Suprapubic skin (tissue), 4 donors: ENCODE measurements at regions not wholly inside any gene's neighbourhood (a gene's known extent, or its start where the extent isn't known, plus 50 kb on each side); places are given as distances from the start of the nearest gene placed in this dataset.

Experiments
- DNase-seq, 2 donors: peaks; one replicate each; pipeline ENCODE4 v3.0.0-alpha.2; 2019; ENCODE audit warnings: low spot score in 2 of 2
- H3K27ac ChIP-seq: fragments of 200-600 bp; sonication (generic); one replicate; pipeline ENCODE4 v1.5.1; 2019
- H3K27me3 ChIP-seq: fragments of 200-600 bp; sonication (generic); one replicate; pipeline ENCODE4 v1.5.1; 2019
- H3K36me3 ChIP-seq: fragments of 200-600 bp; sonication (generic); one replicate; pipeline ENCODE4 v1.5.1; 2019
- H3K4me1 ChIP-seq: fragments of 200-600 bp; sonication (generic); one replicate; pipeline ENCODE4 v1.5.1; 2019
- H3K4me3 ChIP-seq: fragments of 200-600 bp; sonication (generic); one replicate; pipeline ENCODE4 v1.5.1; 2019; ENCODE audit warnings: mild to moderate bottlenecking
- H3K9me3 ChIP-seq: fragments of 200-600 bp; sonication (generic); one replicate; pipeline ENCODE4 v1.5.1; 2019
- CTCF ChIP-seq, 2 donors: fragments of 200-600 bp in 1 of 2; fragments of 450-650 bp in 1 of 2; sonication (generic) in 1 of 2; IDR thresholded peaks; one replicate each; pipeline ENCODE4 v1.5.1; 2016 to 2019; ENCODE audit warnings: antibody characterized with exemption in 2 of 2, mild to moderate bottlenecking in 1 of 2, moderate library complexity in 1 of 2
- EP300 ChIP-seq: sonication (generic); formaldehyde crosslinking; IDR thresholded peaks from one replicate; pipeline ENCODE4 v1.6.1; 2017; ENCODE audit warnings: antibody characterized with exemption
- POLR2A ChIP-seq, 2 donors: fragments of 450-650 bp; IDR thresholded peaks; one replicate each; pipeline ENCODE4 v1.6.1; 2017; ENCODE audit warnings: antibody characterized with exemption in 2 of 2, mild to moderate bottlenecking in 2 of 2, moderate library complexity in 2 of 2
- POLR2AphosphoS5 ChIP-seq, 3 donors: sonication (generic); formaldehyde crosslinking; IDR thresholded peaks; one replicate each; pipeline ENCODE4 v1.6.1; 2017; ENCODE audit warnings: antibody characterized with exemption in 3 of 3
- WGBS: methylation state at CpG from one replicate; pipeline ENCODE4 v1.1.5; 2018; 5-methylcytosine and 5-hydroxymethylcytosine counted together

GRCh38 chr6:2565499-2565898, 185.2 kb downstream of the MYLK4 start:
- H3K36me3 ChIP-seq: no peaks in the 10 kb centered on the region
- H3K27me3 ChIP-seq: no peaks in the 10 kb centered on the region
- DNase-seq: no peak
- H3K4me3 ChIP-seq: no peak overlapping the region
- no peaks in the 10 kb centered on the region for H3K4me1 ChIP-seq
- TF ChIP-seq CTCF (IDR thresholded peaks at IDR 0.05) (no peak), EP300 (no peak), POLR2AphosphoS5 (IDR thresholded peaks at IDR 0.05) (no peak), POLR2A (IDR thresholded peaks at IDR 0.05) (no peak)
- H3K27ac ChIP-seq: no peak overlapping the region
- 67% methylated on average over 5 of the region's 5 CpGs for WGBS
- H3K9me3 ChIP-seq: peaks cover 3% of the 10 kb centered on the region

- 51% methylated on average over 6 of the region's 6 CpGs for WGBS
- Histone ChIP-seq H3K27ac (no peak overlapping the region), H3K4me1 (no peaks in the 10 kb centered on the region), H3K27me3 (no peaks in the 10 kb centered on the region), H3K9me3 (no peaks in the 10 kb centered on the region), H3K4me3 (no peak overlapping the region), H3K36me3 (no peaks in the 10 kb centered on the region)
- TF ChIP-seq POLR2A (IDR thresholded peaks at IDR 0.05) (no peak), CTCF (IDR thresholded peaks at IDR 0.05) (no peak), EP300 (no peak), POLR2AphosphoS5 (IDR thresholded peaks at IDR 0.05) (no peak)
- no peak for DNase-seq
Measured at GRCh38 chr6:2563635-2564034, 187.1 kb downstream of the MYLK4 start.

- Histone ChIP-seq H3K27ac (no peak overlapping the region), H3K4me3 (no peak overlapping the region), H3K27me3 (no peaks in the 10 kb centered on the region), H3K4me1 (no peaks in the 10 kb centered on the region), H3K9me3 (no peaks in the 10 kb centered on the region), H3K36me3 (no peaks in the 10 kb centered on the region)
- DNase-seq: no peak
- TF ChIP-seq POLR2AphosphoS5 (IDR thresholded peaks at IDR 0.05) (no peak), EP300 (no peak), CTCF (IDR thresholded peaks at IDR 0.05) (no peak), POLR2A (IDR thresholded peaks at IDR 0.05) (no peak)
- WGBS: 66% methylated on average over 4 of the region's 4 CpGs
Measured at GRCh38 chr6:2562721-2563451, 187.8 kb downstream of the MYLK4 start.

GRCh38 chr6:2560917-2561698, 189.6 kb downstream of the MYLK4 start:
- DNase-seq: no peak
- H3K27ac ChIP-seq: no peak overlapping the region
- WGBS: 68% methylated on average over 12 of the region's 12 CpGs
- H3K9me3 ChIP-seq: no peaks in the 10 kb centered on the region
- no peaks in the 10 kb centered on the region for H3K4me1 ChIP-seq
- H3K27me3 ChIP-seq: no peaks in the 10 kb centered on the region
- TF ChIP-seq EP300 (no peak), POLR2AphosphoS5 (IDR thresholded peaks at IDR 0.05) (no peak), CTCF (IDR thresholded peaks at IDR 0.05) (no peak), POLR2A (IDR thresholded peaks at IDR 0.05) (no peak)
- no peaks in the 10 kb centered on the region for H3K36me3 ChIP-seq
- no peak overlapping the region for H3K4me3 ChIP-seq

- Histone ChIP-seq H3K36me3 (no peaks in the 10 kb centered on the region), H3K4me1 (no peaks in the 10 kb centered on the region), H3K4me3 (no peak overlapping the region), H3K9me3 (no peaks in the 10 kb centered on the region), H3K27ac (no peak overlapping the region), H3K27me3 (no peaks in the 10 kb centered on the region)
- 83% methylated on average over 8 of the region's 8 CpGs for WGBS
- TF ChIP-seq EP300 (no peak), CTCF (IDR thresholded peaks at IDR 0.05) (no peak), POLR2AphosphoS5 (IDR thresholded peaks at IDR 0.05) (no peak), POLR2A (IDR thresholded peaks at IDR 0.05) (no peak)
- DNase-seq: no peak
Measured at GRCh38 chr6:2560140-2560818, 190.4 kb downstream of the MYLK4 start.
